Glutamatergic neuron (in vitro differentiated cells): ENCODE measurements at regions not wholly inside any gene's neighbourhood (a gene's known extent, or its start where the extent isn't known, plus 50 kb on each side); places are given as distances from the start of the nearest gene placed in this dataset.

Experiments used
- DNase-seq: peaks from one replicate; pipeline ENCODE4 v3.0.0; 2022
- H3K27ac Mint-ChIP-seq: one replicate; pipeline ENCODE4 v1.8.0; 2020; ENCODE audit warnings: mild to moderate bottlenecking, mixed read lengths, inconsistent platforms; ENCODE audit not compliant: unreplicated experiment
- H3K27me3 Mint-ChIP-seq: one replicate; pipeline ENCODE4 v1.8.0; 2020; ENCODE audit warnings: mild to moderate bottlenecking, moderate library complexity, mixed read lengths, inconsistent platforms; ENCODE audit not compliant: unreplicated experiment
- H3K36me3 Mint-ChIP-seq: one replicate; pipeline ENCODE4 v1.8.0; 2020; ENCODE audit warnings: mild to moderate bottlenecking, mixed read lengths, inconsistent platforms; ENCODE audit not compliant: unreplicated experiment
- H3K4me1 Mint-ChIP-seq: one replicate; pipeline ENCODE4 v1.8.0; 2020; ENCODE audit warnings: mild to moderate bottlenecking, low read depth, mixed read lengths, inconsistent platforms; ENCODE audit not compliant: unreplicated experiment
- H3K4me3 Mint-ChIP-seq: one replicate; pipeline ENCODE4 v1.8.0; 2020; ENCODE audit warnings: mild to moderate bottlenecking, mixed read lengths, inconsistent platforms; ENCODE audit not compliant: unreplicated experiment
- H3K9me3 Mint-ChIP-seq: one replicate; pipeline ENCODE4 v1.8.0; 2020; ENCODE audit warnings: mild to moderate bottlenecking, moderate library complexity, mixed read lengths, inconsistent platforms; ENCODE audit not compliant: unreplicated experiment
- TF ChIP-seq, protein P1 (sequence below): fragments of 200-600 bp; sonication (generic); IDR thresholded peaks from one replicate; pipeline ENCODE4 v1.5.0; 2021; ENCODE audit not compliant: partially characterized antibody, unreplicated experiment

DNA sequence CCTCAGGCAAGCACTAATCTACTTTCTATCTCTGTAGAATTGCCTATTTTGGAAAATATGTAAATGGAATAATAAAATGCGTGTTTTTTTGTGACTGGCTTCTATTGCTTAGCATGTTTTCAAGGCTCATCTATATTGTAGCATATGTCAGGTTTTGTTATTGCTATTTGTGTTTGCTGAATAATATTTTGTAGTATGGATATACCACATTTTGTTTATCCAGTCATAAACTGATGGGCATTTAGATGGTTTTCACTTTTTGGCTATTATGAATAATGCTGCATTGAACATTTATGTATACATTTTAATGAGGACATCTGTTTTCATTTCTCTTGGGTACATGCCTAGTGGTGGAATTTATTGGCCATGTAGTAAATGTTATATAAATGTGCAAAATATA, 183.3 kb upstream of the ZP4 start:
- no peaks in the 10 kb centered on the region for H3K9me3 Mint-ChIP-seq
- H3K4me1 Mint-ChIP-seq: no peaks in the 10 kb centered on the region
- TF ChIP-seq, protein P1, sequence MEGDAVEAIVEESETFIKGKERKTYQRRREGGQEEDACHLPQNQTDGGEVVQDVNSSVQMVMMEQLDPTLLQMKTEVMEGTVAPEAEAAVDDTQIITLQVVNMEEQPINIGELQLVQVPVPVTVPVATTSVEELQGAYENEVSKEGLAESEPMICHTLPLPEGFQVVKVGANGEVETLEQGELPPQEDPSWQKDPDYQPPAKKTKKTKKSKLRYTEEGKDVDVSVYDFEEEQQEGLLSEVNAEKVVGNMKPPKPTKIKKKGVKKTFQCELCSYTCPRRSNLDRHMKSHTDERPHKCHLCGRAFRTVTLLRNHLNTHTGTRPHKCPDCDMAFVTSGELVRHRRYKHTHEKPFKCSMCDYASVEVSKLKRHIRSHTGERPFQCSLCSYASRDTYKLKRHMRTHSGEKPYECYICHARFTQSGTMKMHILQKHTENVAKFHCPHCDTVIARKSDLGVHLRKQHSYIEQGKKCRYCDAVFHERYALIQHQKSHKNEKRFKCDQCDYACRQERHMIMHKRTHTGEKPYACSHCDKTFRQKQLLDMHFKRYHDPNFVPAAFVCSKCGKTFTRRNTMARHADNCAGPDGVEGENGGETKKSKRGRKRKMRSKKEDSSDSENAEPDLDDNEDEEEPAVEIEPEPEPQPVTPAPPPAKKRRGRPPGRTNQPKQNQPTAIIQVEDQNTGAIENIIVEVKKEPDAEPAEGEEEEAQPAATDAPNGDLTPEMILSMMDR: no peak

GRCh38 chr1:238071061-238071460, 180.3 kb upstream of the ZP4 start:
- H3K9me3 Mint-ChIP-seq: no peaks in the 10 kb centered on the region
- H3K27me3 Mint-ChIP-seq: no peaks in the 10 kb centered on the region
- no peak overlapping the region for H3K27ac Mint-ChIP-seq
- DNase-seq: no peak
- no peak overlapping the region for H3K4me3 Mint-ChIP-seq
- peaks cover 5% of the 10 kb centered on the region for H3K36me3 Mint-ChIP-seq
- peaks cover 1% of the 10 kb centered on the region for H3K4me1 Mint-ChIP-seq
- TF ChIP-seq, protein P1: no peak

More for the DNA sequence above, 183.3 kb upstream of the ZP4 start:
- H3K36me3 Mint-ChIP-seq: peaks cover 5% of the 10 kb centered on the region
- no peak overlapping the region for H3K27ac Mint-ChIP-seq
- H3K27me3 Mint-ChIP-seq: no peaks in the 10 kb centered on the region
- no peak overlapping the region for H3K4me3 Mint-ChIP-seq
- no peak for DNase-seq

DNA sequence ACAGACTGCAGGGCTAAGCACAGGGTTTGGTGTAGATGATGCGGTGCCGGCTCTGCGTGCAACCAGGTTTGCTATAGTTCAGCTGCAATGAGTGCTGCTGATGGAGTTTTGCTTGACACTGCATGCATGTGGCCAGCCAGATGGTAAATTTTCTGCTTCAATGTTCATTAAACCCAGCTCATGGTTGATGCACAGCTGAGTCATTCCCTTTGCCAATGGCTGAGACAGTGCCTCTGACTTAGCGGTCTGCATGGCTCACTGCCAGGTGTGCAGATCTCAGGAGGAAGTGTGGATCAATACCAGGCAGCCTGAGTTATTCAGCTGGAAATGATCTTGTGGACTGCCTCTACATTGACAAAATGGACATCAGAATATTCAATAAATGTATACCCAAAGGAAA, 172.7 kb upstream of the ZP4 start:
- Mint-ChIP-seq H3K27me3 (peaks cover 5% of the 10 kb centered on the region), H3K9me3 (peaks cover under 1% of the 10 kb centered on the region), H3K4me3 (no peak overlapping the region), H3K4me1 (peaks cover 12% of the 10 kb centered on the region), H3K27ac (peak overlapping the region; percentile 74), H3K36me3 (peaks cover 4% of the 10 kb centered on the region)
- TF ChIP-seq, protein P1: no peak
- peak; percentile 46 for DNase-seq

- no peak overlapping the region for H3K4me3 Mint-ChIP-seq
- no peak for DNase-seq
- H3K36me3 Mint-ChIP-seq: peaks cover 8% of the 10 kb centered on the region
- H3K4me1 Mint-ChIP-seq: peaks cover 11% of the 10 kb centered on the region
- TF ChIP-seq, protein P1: no peak
- H3K9me3 Mint-ChIP-seq: peaks cover 3% of the 10 kb centered on the region
- H3K27me3 Mint-ChIP-seq: peaks cover 5% of the 10 kb centered on the region
- no peak overlapping the region for H3K27ac Mint-ChIP-seq
Measured at GRCh38 chr1:238061967-238062613, 171.4 kb upstream of the ZP4 start.

DNA sequence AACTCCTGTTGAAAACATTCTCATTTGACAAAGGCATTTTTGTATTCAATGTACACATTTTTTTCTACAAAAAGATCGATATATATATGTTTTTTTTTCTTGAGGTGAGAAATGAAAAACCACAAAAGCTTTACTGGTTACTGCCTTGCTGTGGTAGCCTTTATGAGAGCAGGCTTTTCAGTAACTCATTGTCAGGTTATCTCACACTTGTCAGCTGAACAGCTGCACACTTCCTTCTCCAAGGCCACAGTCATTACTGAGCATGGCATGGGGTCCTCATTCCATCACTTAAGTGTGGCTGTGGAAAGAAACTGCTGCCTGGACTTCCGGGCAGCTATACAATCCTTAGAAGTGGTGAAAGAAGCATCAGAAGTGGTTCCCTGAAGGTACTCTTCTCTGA, 169.3 kb upstream of the ZP4 start:
- H3K4me1 Mint-ChIP-seq: peaks cover 11% of the 10 kb centered on the region
- no peak overlapping the region for H3K27ac Mint-ChIP-seq
- peaks cover 3% of the 10 kb centered on the region for H3K9me3 Mint-ChIP-seq
- no peak for DNase-seq
- H3K4me3 Mint-ChIP-seq: no peak overlapping the region
- peaks cover 5% of the 10 kb centered on the region for H3K27me3 Mint-ChIP-seq
- TF ChIP-seq, protein P1: no peak
- H3K36me3 Mint-ChIP-seq: peaks cover 8% of the 10 kb centered on the region
